ENCODE measurements at regions not wholly inside any gene's neighbourhood (a gene's known extent, or its start where the extent isn't known, plus 50 kb on each side); places are given as distances from the start of the nearest gene placed in this dataset.
"Not testable (repeated sequence)": the region's sequence is repeated elsewhere in the genome, so short reads cannot be mapped to it uniquely, and the experiment has no call there.

DNA sequence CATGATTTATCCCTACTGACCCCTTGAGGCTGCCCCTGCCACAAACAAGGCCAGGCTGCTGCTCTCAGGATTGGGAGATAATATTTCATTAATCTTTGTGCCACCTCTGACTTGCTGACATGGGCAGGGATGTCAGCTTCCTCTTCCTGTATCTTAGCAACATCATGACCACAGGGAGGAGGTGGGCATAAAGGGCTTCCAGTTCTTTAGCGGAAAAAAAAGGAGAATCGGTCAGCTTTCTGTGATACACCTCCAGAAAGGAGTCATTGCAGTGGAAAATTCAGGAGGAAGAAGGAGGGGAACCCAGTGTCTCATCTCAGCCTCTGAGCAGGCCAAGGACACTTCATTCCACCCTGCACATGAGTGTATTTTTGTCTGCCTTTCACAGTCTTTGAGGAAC is 206.8 kb upstream of the SDK2 start:
- DNase-seq (ENCODE audit: low read depth) = no peak

DNA sequence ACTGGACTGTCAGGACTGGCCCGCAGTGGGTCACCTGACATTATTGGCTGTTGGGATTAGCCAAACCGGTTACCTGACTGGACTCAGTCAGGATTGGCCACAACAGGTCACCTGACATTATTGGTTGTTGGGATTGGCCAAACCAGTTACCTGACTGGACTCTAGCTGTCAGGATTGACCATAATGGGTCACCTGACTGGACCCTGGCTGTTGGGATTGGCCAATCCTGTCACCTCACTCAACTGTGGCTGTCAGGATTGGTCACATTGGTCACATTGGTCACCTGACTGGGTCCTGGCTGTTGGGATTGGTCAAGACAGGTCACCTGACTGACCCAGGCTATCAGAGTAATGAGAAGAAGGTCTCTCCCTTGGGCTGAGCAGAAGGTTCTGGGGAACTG is 207.7 kb upstream of the SDK2 start:
- no peak for DNase-seq (ENCODE audit: low read depth)

DNA sequence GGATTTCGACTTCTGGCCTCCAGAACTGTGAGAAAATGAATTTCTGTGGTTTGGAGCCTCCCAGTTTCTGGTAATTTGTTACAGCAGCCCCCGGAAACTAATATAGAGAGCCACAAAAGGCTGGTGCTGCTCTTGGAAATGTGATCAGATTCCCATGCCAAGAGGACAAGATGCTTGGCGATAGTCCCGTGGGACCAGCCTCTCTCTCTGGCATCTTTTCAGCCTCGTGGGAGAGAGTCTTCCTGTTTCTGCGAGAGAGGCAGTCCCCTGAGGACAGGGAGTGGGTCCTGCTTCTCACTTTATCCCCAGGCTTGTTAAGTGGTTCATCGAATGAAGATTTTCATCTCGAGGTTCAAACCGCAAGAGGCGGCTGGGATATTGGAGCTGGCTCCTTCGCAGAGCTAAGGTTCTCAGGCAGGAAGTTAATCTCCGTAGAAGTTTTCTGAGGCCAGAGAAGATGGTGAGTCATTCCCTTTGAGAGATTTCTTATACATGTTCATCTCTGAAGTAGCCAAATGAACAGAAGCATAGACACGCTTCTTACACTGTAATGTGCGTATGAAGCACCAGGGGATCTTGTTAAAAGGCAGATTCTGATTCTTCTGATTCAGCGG is 211.6 kb upstream of the SDK2 start:
- DNase-seq (ENCODE audit: low read depth) = no peak

DNA sequence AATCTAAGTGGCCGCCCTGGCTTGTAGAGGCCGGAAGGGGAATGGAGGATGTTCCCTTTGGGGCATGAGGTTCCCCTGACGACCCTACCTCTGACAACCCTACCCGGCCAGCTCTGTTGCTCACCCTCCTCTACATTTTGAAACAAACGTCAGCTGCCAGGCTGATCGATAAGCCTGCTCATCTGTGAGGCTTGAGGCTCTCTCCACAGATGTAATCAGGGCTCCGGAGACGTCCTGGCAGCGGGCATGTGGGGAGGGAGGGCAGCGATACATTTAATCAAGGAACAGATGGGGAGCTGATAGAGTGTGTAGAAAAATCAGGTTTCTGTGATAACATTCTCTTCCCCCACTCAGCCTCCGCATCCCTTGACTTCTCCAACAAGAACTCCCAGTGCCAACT is 212.3 kb upstream of the SDK2 start:
- DNase-seq (ENCODE audit: low read depth) = no peak

DNA sequence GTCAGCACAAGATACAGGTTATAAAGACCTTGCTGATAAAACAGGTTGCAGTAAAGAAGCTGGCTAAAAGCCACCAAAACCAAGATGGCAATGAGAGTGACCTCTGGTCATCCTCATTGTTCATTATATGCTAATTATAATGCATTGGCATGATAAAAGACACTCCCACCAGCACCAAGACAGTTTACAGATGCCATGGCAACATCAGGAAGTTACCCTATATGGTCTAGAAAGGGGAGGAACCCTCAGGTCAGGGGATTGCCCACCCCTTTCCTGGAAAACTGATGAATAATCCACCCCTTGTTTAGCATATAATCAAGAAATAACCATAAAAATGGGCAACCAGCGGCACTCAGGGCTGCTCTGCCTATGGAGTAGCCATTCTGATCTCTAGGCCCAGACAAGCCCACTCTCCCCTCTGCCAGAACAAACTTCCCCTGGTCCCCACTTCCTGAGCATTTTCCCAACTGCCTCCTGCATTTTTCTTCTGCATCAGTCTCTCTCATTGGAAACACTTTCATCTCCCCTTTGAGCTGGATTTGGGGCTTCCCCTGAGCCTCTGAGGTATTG is 215.3 kb upstream of the SDK2 start:
- DNase-seq (ENCODE audit: low read depth) = not testable (repeated sequence)

DNA sequence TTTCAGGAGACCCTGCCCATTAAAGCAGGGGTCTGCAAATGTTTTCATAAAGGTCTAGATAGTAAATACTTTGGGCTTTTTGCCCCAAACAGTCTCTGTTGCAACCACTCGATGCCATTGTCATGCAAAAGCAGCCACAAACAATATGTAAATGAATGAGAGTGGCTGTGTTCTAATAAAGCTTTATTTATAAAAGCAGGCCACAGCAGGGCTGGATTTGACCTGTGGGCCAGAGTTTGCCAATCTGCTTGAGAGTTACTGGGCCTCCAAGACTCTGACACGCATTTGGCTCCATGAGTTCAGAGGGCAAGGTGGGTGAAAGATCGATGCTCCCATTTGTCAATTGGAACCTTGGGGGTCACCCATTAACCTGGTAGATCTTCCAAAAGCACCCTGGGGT is 217.3 kb upstream of the SDK2 start:
- no peak for DNase-seq (ENCODE audit: low read depth)

DNA sequence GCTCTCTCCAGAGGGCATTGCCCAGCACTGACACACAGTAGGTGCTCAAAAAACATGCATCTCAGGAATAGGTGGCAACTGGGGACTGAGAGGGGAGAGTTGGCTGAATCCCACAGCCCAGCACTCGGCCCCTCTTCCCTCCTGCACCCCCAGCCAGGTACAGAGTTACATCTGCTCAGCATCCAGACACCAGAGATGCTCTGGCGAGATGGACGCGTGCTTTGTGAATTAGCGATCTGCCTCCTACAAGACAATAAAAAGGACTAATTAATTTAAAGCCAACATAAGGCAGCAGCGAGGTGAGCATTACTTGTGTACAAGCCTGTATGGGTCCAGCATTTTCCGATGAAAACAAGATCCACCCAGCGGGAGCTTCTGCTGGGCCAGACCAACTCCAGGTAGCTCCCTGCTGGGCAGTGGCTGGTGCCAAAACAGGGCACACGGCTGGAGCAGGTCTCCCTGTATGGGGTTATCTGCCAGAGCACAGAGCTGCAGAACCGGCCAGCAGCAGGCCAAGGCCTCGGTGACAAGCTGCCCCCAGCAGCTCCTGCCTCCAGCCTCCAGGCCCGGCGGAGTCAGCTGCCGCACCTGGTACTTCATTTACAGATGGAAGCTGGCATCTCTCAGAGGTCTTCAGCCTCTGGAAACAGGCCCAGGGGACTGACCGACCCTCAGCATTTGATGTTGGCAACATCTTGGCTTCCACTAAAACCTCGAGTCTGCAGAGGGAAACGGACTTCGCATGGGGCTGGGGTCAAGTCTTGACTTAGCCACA is 219.7 kb upstream of the SDK2 start:
- no peak for DNase-seq (ENCODE audit: low read depth)

DNA sequence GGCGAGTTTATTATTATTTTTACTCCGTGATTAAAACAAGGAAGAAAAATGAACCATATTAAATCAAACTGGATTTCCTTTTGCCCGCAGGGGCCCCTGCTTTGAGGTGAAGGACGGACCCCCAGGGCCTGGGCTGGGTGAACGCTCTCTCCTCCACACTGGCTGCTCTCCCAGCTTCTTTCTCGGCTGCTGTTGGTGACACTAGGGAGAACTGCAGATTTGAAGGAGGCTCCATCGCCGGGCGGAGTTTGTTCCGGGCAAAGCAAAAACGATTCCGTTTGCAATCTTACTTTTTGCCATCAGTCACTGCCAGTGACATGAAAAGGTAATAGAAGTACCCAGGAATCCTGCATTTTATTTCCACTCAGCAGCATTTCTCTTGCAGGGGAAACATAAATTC is 221.6 kb upstream of the SDK2 start:
- no peak for DNase-seq (ENCODE audit: low read depth)

DNA sequence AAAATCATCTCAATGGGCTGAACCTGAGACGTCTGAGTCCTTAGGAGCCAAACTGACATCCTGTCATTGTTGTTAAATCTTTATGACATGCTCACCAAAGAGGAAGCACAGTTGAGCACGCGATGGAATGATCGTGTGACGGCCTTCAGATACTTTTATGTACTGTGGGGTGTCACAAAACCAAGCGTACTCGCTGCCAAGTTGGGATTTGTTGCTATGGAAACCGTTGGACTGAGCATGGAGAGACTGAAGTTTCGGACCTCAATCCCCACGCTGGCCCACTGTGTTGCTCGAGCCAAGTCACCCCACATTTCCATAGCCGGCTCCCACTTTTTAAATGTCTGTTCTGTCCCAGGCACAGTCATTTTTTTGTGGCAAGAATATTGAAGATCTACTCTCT is 222.8 kb upstream of the SDK2 start:
- no peak for DNase-seq (ENCODE audit: low read depth)

DNA sequence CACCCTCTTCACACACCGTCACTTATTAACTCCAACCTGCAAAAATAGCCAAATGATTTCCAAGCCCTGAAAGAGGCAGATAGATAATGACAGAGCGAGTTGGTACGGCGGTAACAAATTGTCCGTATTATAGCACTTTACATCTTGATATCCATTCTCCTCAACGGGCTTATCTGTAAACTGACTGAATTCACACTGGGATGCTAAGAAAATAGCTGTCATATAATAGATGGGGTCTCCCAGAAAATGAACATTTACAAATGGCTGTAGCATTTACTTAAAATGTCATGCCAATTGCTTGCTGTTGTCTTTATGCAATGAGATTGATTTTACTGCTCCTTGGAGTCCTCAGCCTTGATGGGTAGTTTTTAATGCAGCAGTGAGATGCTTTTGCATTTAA is 225.8 kb upstream of the SDK2 start:
- no peak for DNase-seq (ENCODE audit: low read depth)

DNA sequence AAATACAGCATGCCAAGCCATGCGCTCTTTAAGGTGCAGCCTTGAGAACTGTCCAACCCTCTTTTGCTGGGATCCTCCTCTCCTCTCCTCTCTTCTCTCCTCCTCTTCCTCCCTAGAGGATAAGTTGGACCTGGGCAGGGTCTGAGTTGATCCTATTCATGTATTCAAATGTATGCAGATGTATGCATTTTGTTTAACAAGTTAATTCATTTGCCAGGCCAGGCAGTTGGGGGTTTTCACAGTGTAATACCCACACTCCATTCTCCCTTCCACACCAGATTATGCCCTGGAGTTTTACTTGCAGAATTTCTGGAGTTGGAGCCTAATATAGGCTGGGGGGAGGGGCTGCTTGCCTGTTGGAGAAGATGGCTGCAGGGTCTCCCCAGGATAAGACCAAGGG is 226.2 kb upstream of the SDK2 start:
- no peak for DNase-seq (ENCODE audit: low read depth)

DNA sequence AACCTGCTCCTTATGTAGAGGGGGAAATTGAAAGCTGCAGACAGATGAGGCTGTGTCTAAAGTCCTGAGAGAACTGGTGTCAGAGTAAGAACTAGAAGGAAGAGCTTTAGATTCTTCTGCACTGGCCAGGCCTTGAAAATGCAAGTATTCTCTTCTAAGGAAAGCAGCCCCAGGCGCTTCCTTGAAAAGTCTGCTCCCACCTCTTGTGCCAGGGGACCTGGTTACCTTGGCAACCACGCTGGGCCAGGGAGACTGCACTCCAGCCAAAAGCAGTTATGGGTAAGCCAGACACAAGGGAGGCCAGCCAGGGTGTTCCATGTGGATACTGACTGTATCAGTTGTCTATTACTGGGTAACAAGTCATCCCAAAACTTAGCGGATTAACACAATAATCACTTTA is 228.6 kb upstream of the SDK2 start:
- no peak for DNase-seq (ENCODE audit: low read depth)

DNA sequence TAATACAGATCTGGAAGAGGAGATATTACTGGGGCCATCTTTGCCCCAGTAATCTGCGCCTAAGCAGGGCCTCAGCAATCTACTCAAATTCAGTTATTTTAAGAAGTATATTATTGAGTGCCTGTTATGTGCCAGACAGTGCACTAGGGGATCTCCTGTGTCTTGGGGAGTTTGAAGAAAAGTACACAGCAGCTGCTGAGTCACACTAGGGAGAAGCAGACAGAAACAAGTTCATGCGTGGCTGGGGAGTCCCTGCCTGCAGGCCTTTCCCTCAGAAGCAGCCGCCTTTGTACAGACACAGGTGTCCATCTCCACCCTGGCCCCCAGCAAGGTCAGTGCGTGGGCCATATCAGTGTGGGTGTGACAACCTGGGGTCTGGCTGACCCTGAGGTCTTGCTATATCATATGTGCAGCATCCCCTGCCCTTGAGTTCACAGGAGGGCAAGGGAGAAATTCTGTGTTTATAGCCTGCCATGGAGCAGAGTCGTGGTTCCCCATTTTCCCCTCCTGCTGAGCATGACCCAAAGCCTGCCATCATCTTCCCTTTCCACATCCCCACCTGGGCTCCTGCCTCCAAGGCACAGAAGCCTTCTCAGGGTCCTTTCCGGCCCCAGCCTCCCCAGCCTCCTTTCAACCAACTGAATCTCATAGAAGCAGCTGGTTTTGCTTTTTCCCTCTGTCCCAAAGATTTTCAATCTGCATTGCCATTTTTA is 229.9 kb upstream of the SDK2 start:
- no peak for DNase-seq (ENCODE audit: low read depth)

DNA sequence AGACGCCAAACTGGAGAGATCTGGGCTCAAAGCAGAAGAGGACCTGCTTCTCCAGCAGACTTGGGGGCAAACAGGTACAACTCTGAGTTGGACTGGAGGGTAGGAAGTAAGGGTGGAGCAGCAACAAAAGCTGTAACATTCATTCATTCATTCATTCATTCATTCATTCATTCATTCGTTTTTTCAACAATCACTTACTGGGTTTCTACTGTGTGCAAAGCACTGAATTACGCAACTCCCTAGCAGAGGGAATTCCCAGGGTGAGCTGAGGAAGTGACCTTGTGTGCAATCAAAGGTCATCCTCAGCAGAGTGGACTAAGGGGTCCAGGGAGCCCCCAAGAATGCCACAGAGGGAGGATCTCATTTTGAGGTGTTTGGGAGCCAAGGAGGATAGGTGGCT is 231.1 kb upstream of the SDK2 start:
- no peak for DNase-seq (ENCODE audit: low read depth)

DNA sequence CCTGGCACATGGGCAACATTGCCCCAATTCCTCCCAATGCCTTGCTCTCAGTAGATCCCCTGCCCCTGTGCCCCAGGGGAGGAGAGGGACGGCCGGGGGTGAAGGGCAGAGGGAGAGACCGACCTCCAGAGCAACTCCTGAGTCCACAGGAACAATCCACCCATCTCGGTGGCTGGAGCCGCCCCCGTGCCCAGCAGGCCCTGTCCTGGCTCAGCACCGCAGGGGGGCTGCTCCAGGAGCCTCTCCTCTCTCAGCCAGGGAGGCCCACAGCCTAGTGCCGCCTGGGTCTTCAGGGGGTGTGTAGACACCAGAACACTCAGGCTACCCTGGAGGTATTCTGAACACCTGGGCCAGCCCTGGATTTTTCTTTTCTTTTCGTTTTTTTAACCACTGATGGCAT is 233.7 kb upstream of the SDK2 start:
- no peak for DNase-seq (ENCODE audit: low read depth)

DNA sequence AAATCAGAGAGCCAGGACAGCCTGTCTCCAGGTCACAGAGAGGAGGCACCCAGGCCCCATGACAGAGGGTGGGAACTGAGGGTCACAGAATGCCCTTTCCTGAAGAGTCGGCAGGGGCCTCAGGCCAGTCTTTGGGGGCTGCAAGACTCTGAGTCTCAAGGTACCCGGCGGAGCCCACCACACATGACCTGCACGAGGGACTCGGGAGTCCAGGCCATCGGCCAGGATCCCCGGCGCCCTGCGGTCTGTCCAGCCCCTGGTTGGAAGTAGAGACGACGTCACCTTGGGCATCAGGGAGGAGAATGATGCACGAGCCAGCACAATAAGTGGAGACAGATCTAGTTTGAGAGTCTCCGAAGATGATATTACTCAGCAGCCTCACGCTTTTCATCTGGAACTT is 234.7 kb upstream of the SDK2 start:
- no peak for DNase-seq (ENCODE audit: low read depth)

DNA sequence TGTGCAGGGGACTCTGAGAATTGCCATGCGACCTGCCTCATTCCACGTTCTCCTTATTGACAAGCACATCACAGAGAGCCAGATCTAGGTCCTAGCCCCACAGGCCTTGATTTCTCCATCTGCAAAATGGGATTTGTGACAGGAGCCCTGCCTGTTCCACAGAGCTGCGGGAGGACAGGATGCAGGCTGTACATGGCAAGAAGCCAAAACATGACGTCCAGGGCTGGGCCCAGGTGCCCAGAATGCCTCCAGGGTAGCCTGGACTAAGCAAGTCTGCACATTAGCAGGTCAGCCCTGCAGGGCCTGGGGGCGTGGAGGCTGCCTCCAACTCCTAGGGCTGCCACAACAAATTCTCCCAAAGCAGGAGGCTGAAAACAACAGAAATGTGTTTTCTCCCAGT is 235.7 kb upstream of the SDK2 start:
- DNase-seq (ENCODE audit: low read depth) = no peak

DNA sequence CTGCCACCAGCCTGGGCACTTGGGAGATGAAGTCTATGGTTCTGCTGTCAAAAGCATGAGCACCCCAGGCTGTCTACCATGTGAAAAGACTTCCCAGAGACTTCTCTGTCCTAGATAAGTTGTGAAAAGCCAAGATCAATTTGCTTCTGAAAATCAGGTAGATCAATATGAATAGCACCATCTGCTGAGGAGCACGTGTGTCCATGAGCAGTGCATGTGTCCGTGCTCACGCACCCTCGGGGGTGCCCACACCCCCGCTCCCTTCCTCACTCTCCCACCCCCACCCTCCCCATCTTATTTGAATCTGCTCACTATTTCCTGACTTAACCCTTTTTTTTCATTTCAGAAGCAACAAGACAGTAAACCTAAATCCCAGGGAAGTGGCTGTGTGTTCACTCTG is 238.3 kb upstream of the SDK2 start:
- DNase-seq (ENCODE audit: low read depth) = no peak

DNA sequence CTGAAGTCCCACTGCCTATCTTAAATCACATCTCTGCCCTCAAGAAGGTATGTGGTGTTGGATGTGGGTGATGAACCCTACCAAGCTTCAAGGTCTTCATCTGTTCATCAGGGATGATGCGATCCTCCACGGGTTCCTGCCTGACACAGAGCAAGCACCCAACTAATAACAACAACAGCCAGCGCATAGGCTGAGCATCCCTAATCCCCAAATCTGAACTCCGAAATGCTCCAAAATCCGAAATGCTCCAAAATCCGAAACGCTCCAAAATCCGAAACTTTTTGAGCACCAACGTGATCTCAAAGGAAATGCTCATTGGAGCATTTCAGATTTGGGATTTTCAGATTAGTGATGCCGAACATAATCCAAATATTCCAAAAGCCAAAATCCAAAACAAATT is 238.9 kb upstream of the SDK2 start:
- DNase-seq (ENCODE audit: low read depth) = no peak

DNA sequence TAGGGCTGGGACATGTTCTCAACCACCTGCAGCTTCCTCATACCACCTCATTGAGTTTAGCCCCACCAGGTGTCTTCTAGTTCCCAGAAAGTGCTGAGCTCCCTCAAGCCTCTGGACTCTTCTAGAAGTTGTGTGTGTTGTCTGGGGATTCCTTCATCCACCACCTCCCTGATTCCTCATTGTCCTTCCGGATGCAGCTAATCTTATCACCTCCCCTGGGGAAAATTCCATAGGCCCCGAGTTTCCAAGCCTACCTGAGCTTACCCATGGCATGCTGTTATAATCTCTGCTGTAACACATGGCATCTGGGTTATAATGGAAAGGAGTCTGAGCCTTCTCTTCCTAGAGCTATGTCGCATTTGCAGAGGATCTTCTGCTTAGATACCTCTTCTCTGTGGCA is 243.5 kb upstream of the SDK2 start:
- no peak for DNase-seq (ENCODE audit: low read depth)

DNA sequence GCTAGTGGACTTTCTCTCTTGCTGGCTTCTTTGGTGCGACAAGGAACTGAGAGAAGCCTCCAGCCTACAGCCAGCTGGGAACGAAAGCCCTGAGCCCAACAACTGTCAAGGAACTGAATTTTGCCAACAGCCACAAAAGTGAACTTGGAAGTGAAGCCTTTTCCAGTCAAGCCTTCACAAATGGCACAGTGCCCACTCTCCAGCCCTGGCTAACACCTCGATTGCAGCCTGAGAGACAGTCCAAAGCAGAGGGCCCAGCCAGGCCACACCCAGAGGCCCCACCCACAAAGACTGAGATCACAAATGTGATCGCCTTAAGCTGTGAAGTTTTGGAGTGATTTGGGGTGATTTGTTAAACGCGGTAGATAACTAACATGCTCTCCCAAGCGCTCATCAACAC is 244.6 kb upstream of the SDK2 start:
- DNase-seq (ENCODE audit: low read depth) = no peak

DNA sequence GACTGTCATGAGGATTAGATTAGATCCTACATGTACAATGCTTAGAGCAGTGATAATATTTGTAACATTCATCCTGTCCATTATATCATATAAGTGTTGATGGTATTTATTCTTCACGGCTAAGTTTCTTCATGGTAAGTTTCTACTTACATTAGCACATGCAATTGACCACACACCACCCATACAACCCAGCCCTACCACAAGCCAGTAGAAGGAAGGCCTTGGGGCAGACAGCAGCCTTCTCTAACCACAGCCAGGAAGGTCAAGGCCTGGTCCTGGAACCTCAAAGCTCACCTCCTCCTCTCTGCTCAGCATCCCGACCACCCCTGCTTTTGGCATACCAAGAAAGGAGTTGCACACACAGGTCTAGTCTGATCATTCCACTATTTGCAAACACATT is 245.2 kb upstream of the SDK2 start:
- no peak for DNase-seq (ENCODE audit: low read depth)

DNA sequence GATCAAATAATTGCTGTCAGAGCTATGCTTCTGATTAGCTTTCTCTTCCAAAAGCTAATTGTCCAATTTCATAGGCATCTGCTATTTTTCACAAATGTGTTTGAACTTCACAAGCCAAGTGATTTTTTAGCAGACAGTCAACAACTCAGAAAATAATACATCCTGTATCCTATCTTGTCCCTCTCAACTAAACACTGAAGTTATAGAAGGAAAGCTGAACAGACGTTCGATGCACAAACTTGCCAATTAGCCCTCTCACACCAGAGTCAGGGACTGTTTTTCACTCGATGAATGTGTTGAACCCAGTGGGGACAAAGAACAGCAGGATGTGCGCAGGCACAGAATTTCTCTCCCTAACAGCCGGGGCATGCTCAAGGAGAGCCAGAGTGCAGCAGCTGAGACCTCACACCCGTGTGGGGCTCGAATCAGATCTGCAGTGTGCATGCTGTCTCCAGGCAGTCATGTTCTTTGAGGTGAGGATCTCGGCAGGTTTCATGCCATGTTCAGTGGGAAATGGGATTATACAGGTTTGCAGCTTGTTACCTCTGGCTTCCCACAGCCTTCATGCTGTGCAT is 246.7 kb upstream of the SDK2 start:
- no peak for DNase-seq (ENCODE audit: low read depth)

Measured in activated T-helper 1 cell treated with Interleukin-2 at 50 U/mL for 16 hours (primary cell).